WERI-Rb-1 (cell line): ENCODE measurements at regions not wholly inside any gene's neighbourhood (a gene's known extent, or its start where the extent isn't known, plus 50 kb on each side); places are given as distances from the start of the nearest gene placed in this dataset.

ENCODE experiments used
- DNase-seq: peaks from one replicate; pipeline ENCODE4 v3.0.0-alpha.2; 2020
- H3K27ac ChIP-seq: fragments of 250-450 bp; sonication (Bioruptor Pico); 2 replicates; pipeline ENCODE4 v1.5.1; 2020; ENCODE audit warnings: mild to moderate bottlenecking, moderate library complexity
- H3K27me3 ChIP-seq: fragments of 250-450 bp; sonication (Bioruptor Pico); 2 replicates; pipeline ENCODE4 v1.5.1; 2021; ENCODE audit warnings: mild to moderate bottlenecking, low read depth, moderate library complexity; ENCODE audit not compliant: insufficient read depth, severe bottlenecking
- H3K36me3 ChIP-seq: fragments of 250-450 bp; sonication (Bioruptor Pico); 2 replicates; pipeline ENCODE4 v1.5.1; 2020; ENCODE audit warnings: mild to moderate bottlenecking, moderate library complexity
- H3K4me3 ChIP-seq: 2 replicates; pipeline ENCODE4 v1.5.1; 2011; ENCODE audit warnings: low read depth, mild to moderate bottlenecking, control low read depth, low read length
- H3K9me3 ChIP-seq: fragments of 250-450 bp; sonication (Bioruptor Pico); 2 replicates; pipeline ENCODE4 v1.5.1; 2021; ENCODE audit warnings: mild to moderate bottlenecking, moderate library complexity; ENCODE audit not compliant: severe bottlenecking
- TF ChIP-seq, protein P1 (sequence below): IDR thresholded peaks from 2 replicates; pipeline ENCODE4 v1.5.1; 2011; ENCODE audit warnings: low read depth, mild to moderate bottlenecking, control low read depth, inconsistent platforms, low read length

GRCh38 chrX:574251-574650 lies 56.3 kb upstream of the SHOX start:
- H3K36me3 ChIP-seq = no peaks in the 10 kb centered on the region
- peaks cover 2% of the 10 kb centered on the region for H3K9me3 ChIP-seq
- DNase-seq = no peak
- peaks cover 4% of the 10 kb centered on the region for H3K27me3 ChIP-seq
- H3K4me3 ChIP-seq = no peak overlapping the region
- TF ChIP-seq, protein P1, sequence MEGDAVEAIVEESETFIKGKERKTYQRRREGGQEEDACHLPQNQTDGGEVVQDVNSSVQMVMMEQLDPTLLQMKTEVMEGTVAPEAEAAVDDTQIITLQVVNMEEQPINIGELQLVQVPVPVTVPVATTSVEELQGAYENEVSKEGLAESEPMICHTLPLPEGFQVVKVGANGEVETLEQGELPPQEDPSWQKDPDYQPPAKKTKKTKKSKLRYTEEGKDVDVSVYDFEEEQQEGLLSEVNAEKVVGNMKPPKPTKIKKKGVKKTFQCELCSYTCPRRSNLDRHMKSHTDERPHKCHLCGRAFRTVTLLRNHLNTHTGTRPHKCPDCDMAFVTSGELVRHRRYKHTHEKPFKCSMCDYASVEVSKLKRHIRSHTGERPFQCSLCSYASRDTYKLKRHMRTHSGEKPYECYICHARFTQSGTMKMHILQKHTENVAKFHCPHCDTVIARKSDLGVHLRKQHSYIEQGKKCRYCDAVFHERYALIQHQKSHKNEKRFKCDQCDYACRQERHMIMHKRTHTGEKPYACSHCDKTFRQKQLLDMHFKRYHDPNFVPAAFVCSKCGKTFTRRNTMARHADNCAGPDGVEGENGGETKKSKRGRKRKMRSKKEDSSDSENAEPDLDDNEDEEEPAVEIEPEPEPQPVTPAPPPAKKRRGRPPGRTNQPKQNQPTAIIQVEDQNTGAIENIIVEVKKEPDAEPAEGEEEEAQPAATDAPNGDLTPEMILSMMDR = no peak
- no peak overlapping the region for H3K27ac ChIP-seq

GRCh38 chrX:574830-575229 lies 55.8 kb upstream of the SHOX start:
- Histone ChIP-seq H3K36me3 (no peaks in the 10 kb centered on the region), H3K4me3 (no peak overlapping the region), H3K27me3 (peaks cover 4% of the 10 kb centered on the region), H3K9me3 (peaks cover 2% of the 10 kb centered on the region), H3K27ac (no peak overlapping the region)
- DNase-seq = no peak
- TF ChIP-seq, protein P1 = no peak

DNA sequence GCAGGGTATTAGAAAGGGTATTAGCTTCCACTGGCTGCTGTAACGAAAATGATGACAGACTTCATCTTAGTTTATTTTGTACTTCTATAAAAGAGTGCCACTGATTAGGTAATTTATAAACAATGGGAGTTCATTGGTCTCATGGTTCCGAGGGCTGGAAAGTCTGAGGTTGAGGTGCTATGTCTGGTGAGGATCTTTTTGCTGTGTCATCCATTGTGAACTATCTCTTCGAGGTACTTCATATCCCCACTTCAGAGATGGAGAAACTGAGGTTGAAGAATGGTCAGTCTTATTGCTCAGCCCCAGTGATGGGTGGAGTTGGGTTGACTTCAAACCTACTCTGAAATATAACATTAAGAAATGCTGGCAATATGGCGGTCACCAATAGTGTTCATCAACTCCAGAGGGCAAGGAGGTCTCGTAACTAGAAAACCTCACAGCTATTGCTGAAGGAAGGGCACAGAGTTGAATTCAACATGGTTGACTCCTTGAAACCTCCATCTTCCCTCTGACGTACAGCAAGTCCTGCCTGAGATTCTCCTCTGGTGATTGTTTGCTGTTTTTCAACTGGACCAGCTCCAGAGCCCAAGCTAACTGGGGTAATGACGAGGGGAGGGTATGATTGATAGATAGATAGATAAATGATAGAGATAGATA lies 53.6 kb upstream of the SHOX start:
- TF ChIP-seq, protein P1 = no peak
- Histone ChIP-seq H3K36me3 (no peaks in the 10 kb centered on the region), H3K9me3 (no peaks in the 10 kb centered on the region), H3K27ac (no peak overlapping the region), H3K27me3 (peaks cover 7% of the 10 kb centered on the region), H3K4me3 (no peak overlapping the region)
- no peak for DNase-seq

DNA sequence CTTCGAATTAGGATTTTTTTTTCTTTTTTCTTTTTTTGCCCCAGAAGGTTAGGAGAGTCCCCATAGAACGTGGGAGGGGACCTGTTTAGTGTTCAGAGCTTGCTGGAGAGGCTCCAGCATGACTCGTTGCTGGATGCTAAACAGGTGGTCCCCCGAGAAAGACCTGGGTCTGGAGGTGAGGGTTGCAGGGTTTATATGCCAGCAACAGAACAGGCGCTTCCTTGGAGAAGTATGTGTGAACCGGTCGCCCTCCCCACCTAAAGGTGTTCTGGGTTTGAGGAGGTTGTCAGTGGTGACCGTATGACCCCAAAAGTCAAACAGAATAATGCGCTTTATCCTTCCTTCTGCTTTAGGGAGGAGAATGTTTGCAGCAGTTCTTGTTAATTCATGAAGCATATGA lies 52.1 kb upstream of the SHOX start:
- Histone ChIP-seq H3K4me3 (no peak overlapping the region), H3K9me3 (no peaks in the 10 kb centered on the region), H3K27me3 (peaks cover 17% of the 10 kb centered on the region), H3K36me3 (no peaks in the 10 kb centered on the region), H3K27ac (no peak overlapping the region)
- no peak for DNase-seq
- TF ChIP-seq, protein P1 = no peak

DNA sequence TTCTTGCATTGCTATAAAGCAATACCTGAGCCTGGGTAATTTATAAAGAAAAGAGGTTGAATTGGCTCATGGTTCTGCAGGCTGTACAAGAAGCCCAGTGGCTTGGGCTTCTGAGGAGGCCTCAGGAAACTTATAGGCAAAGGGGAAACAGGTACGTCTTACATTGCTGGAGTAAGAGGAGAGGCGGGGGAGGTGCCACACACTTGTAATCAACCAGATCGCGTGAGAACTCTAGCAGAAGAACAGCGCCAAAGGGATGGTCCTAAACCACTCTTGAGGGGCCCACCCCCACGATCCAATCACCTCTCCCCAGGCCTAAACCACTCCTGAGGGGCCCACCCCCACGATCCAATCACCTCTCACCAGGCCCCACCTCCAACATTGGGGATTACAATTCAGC lies 50.6 kb upstream of the SHOX start:
- TF ChIP-seq, protein P1 = no peak
- Histone ChIP-seq H3K9me3 (no peaks in the 10 kb centered on the region), H3K27ac (no peak overlapping the region), H3K4me3 (no peak overlapping the region), H3K36me3 (no peaks in the 10 kb centered on the region), H3K27me3 (peaks cover 16% of the 10 kb centered on the region)
- no peak for DNase-seq
